ENCODE measurements at regions not wholly inside any gene's neighbourhood (a gene's known extent, or its start where the extent isn't known, plus 50 kb on each side); places are given as distances from the start of the nearest gene placed in this dataset.

GRCh38 chr2:66729416-66730330 lies 294.7 kb downstream of the MEIS1 start:
- Histone ChIP-seq H3K9ac (ENCODE audit: control insufficient read depth, insufficient read depth, low read length) (no peak overlapping the region), H3K27me3 (replicated peaks in 1 of 2; ENCODE audit: control insufficient read depth in 2 of 2, insufficient read depth in 2 of 2, low read length in 1 of 2) (no peaks in the 10 kb centered on the region), H3K27ac (ENCODE audit: control insufficient read depth, insufficient read depth) (no peak overlapping the region), H3K4me2 (ENCODE audit: control insufficient read depth, insufficient read depth) (no peak overlapping the region), H3K36me3 (ENCODE audit: control insufficient read depth in 2 of 2, insufficient read depth in 2 of 2, low read length in 1 of 2) (no peaks in the 10 kb centered on the region), H3K4me1 (ENCODE audit: control insufficient read depth, insufficient read depth, low read length) (no peaks in the 10 kb centered on the region), H4K20me1 (ENCODE audit: control insufficient read depth, insufficient read depth) (no peaks in the 10 kb centered on the region), H3K79me2 (ENCODE audit: control insufficient read depth, insufficient read depth, low read length) (no peaks in the 10 kb centered on the region), H3K9me3 (replicated peaks; ENCODE audit: control insufficient read depth, insufficient read depth, low read length) (no peaks in the 10 kb centered on the region), H3K4me3 (no peak overlapping the region), H2AFZ (ENCODE audit: control insufficient read depth, low read depth, low read length) (no peak overlapping the region)
- FAIRE-seq (no peak), DNase-seq (ENCODE audit: low read depth, low spot score) (no peak), ATAC-seq (no peak)
- intact Hi-C loops (cut with micrococcal nuclease; ENCODE audit: unreplicated experiment) (no loop called here), in situ Hi-C loops (cut with MboI) (no loop called here)
- TF ChIP-seq, protein P1, sequence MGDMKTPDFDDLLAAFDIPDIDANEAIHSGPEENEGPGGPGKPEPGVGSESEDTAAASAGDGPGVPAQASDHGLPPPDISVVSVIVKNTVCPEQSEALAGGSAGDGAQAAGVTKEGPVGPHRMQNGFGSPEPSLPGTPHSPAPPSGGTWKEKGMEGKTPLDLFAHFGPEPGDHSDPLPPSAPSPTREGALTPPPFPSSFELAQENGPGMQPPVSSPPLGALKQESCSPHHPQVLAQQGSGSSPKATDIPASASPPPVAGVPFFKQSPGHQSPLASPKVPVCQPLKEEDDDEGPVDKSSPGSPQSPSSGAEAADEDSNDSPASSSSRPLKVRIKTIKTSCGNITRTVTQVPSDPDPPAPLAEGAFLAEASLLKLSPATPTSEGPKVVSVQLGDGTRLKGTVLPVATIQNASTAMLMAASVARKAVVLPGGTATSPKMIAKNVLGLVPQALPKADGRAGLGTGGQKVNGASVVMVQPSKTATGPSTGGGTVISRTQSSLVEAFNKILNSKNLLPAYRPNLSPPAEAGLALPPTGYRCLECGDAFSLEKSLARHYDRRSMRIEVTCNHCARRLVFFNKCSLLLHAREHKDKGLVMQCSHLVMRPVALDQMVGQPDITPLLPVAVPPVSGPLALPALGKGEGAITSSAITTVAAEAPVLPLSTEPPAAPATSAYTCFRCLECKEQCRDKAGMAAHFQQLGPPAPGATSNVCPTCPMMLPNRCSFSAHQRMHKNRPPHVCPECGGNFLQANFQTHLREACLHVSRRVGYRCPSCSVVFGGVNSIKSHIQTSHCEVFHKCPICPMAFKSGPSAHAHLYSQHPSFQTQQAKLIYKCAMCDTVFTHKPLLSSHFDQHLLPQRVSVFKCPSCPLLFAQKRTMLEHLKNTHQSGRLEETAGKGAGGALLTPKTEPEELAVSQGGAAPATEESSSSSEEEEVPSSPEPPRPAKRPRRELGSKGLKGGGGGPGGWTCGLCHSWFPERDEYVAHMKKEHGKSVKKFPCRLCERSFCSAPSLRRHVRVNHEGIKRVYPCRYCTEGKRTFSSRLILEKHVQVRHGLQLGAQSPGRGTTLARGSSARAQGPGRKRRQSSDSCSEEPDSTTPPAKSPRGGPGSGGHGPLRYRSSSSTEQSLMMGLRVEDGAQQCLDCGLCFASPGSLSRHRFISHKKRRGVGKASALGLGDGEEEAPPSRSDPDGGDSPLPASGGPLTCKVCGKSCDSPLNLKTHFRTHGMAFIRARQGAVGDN (IDR thresholded peaks at IDR 0.05) = no peak
- TF ChIP-seq JUND (IDR thresholded peaks at IDR 0.05; ENCODE audit: low read depth, low read length) = no peak
- TF ChIP-seq, protein P2, sequence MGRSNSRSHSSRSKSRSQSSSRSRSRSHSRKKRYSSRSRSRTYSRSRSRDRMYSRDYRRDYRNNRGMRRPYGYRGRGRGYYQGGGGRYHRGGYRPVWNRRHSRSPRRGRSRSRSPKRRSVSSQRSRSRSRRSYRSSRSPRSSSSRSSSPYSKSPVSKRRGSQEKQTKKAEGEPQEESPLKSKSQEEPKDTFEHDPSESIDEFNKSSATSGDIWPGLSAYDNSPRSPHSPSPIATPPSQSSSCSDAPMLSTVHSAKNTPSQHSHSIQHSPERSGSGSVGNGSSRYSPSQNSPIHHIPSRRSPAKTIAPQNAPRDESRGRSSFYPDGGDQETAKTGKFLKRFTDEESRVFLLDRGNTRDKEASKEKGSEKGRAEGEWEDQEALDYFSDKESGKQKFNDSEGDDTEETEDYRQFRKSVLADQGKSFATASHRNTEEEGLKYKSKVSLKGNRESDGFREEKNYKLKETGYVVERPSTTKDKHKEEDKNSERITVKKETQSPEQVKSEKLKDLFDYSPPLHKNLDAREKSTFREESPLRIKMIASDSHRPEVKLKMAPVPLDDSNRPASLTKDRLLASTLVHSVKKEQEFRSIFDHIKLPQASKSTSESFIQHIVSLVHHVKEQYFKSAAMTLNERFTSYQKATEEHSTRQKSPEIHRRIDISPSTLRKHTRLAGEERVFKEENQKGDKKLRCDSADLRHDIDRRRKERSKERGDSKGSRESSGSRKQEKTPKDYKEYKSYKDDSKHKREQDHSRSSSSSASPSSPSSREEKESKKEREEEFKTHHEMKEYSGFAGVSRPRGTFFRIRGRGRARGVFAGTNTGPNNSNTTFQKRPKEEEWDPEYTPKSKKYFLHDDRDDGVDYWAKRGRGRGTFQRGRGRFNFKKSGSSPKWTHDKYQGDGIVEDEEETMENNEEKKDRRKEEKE (IDR thresholded peaks at IDR 0.05) = no peak
- no peak for TF ChIP-seq USF2 (IDR thresholded peaks at IDR 0.05; ENCODE audit: borderline replicate concordance, low read depth, low read length)
- no TSS peak for BruUV-seq (replicated peaks)
- 35% methylated on average over 6 of the region's 6 CpGs for WGBS (ENCODE audit: insufficient coverage, insufficient replicate concordance, low lambda C conversion rate, missing lambda C conversion rate)
- CTCF ChIA-PET = interaction anchor here (0.9 kb wide), 1 partner anchor 21 kb away, joined by 3 read pairs; no protein-coding TSS in a partner anchor
- POLR2A ChIA-PET = no interaction called here
- SMC1A ChIA-PET (ENCODE audit: uncharacterized antibody, unreplicated experiment) = no interaction called here
- RAD21 ChIA-PET (ENCODE audit: unreplicated experiment) = no interaction called here

All from GM12878 (cell line).